SK-N-SH (cell line): ENCODE measurements at regions not wholly inside any gene's neighbourhood (a gene's known extent, or its start where the extent isn't known, plus 50 kb on each side); places are given as distances from the start of the nearest gene placed in this dataset.

ENCODE experiments used
- CTCF ChIA-PET: fragments of 300-600, 350-600 bp; formaldehyde crosslinking; extraction: SDS; loops from one replicate; lab custom pipeline; 2021; lab: Yijun Ruan, JAX
- POLR2A ChIA-PET: fragments of 350-600 bp; sonication (Branson Sonifier 250); formaldehyde crosslinking; extraction: SDS; loops from one replicate; lab custom pipeline; 2020; ENCODE audit warnings: antibody characterized with exemption, inconsistent platforms; lab: Yijun Ruan, JAX
- DNase-seq: peaks from one replicate; pipeline ENCODE4 v3.0.0; 2012
- H2AFZ ChIP-seq: fragments of 200-600 bp; sonication (generic); 2 replicates; pipeline ENCODE4 v1.8.1; 2016; ENCODE audit warnings: antibody characterized with exemption, mild to moderate bottlenecking, low read depth
- H3F3A ChIP-seq: fragments of 200-600 bp; sonication (generic); replicated peaks from 2 replicates; pipeline ENCODE3; 2016; ENCODE audit warnings: antibody characterized with exemption, mild to moderate bottlenecking; ENCODE audit not compliant: insufficient read depth
- H3K27ac ChIP-seq, 2 experiments: fragments of 200-500 bp in 1 of 2; fragments of 200-600 bp in 1 of 2; sonication (Bioruptor generic) in 1 of 2; sonication (generic), shearing (Covaris generic) in 1 of 2; 2 replicates each; pipeline versions ENCODE4 v1.5.1 to v1.6.1; 2014 to 2016; ENCODE audit warnings: low read depth in 2 of 2, inconsistent platforms in 1 of 2, low read length in 1 of 2, mild to moderate bottlenecking in 1 of 2, mixed read lengths in 1 of 2
- H3K27me3 ChIP-seq: fragments of 200-600 bp; sonication (generic), shearing (Covaris generic); 2 replicates; pipeline ENCODE4 v1.6.1; 2016; ENCODE audit warnings: mixed run types; ENCODE audit not compliant: insufficient read depth
- H3K36me3 ChIP-seq, 2 experiments: fragments of 200-500 bp in 1 of 2; fragments of 200-600 bp in 1 of 2; sonication (Bioruptor generic) in 1 of 2; sonication (generic) in 1 of 2; replicated peaks in 1 of 2; 2 replicates each; pipeline versions ENCODE3 to v1.5.1; 2014 to 2016; ENCODE audit warnings: low read length in 1 of 2, mild to moderate bottlenecking in 1 of 2; ENCODE audit not compliant: insufficient read depth in 2 of 2, control insufficient read depth in 1 of 2
- H3K4me1 ChIP-seq, 2 experiments: fragments of 200-500 bp in 1 of 2; fragments of 200-600 bp in 1 of 2; sonication (Bioruptor generic) in 1 of 2; sonication (generic), shearing (Covaris generic) in 1 of 2; 2 replicates each; pipeline versions ENCODE4 v1.5.1 to v1.6.1; 2014 to 2016; ENCODE audit warnings: low read depth in 1 of 2, low read length in 1 of 2, mixed run types in 1 of 2; ENCODE audit not compliant: insufficient read depth in 2 of 2, control insufficient read depth in 1 of 2
- H3K4me2 ChIP-seq: fragments of 200-600 bp; sonication (generic), shearing (Covaris generic); 2 replicates; pipeline ENCODE4 v1.6.1; 2017; ENCODE audit warnings: mixed run types
- H3K4me3 ChIP-seq, 2 experiments: fragments of 200-500 bp in 1 of 2; fragments of 200-600 bp in 1 of 2; sonication (Bioruptor generic) in 1 of 2; sonication (generic), shearing (Covaris generic) in 1 of 2; 2 replicates each; pipeline versions ENCODE4 v1.5.1 to v1.8.1; 2014 to 2016; ENCODE audit warnings: low read depth in 2 of 2, inconsistent platforms in 1 of 2, low read length in 1 of 2, mild to moderate bottlenecking in 1 of 2, mixed read lengths in 1 of 2, moderate library complexity in 1 of 2
- H3K79me2 ChIP-seq: fragments of 200-600 bp; sonication (generic); 2 replicates; pipeline ENCODE4 v1.8.1; 2017; ENCODE audit warnings: mild to moderate bottlenecking; ENCODE audit not compliant: insufficient read depth
- H3K9ac ChIP-seq: fragments of 200-600 bp; sonication (generic); 2 replicates; pipeline ENCODE4 v1.6.1; 2017; ENCODE audit warnings: mixed run types
- H3K9me2 ChIP-seq: fragments of 200-600 bp; sonication (generic); 2 replicates; pipeline ENCODE4 v1.6.1; 2017; ENCODE audit warnings: mixed run types
- H3K9me3 ChIP-seq: fragments of 200-600 bp; sonication (generic); 2 replicates; pipeline ENCODE4 v1.6.1; 2017; ENCODE audit warnings: mixed run types, mild to moderate bottlenecking, moderate library complexity
- H4K20me1 ChIP-seq: fragments of 200-600 bp; sonication (generic); 2 replicates; pipeline ENCODE4 v1.6.1; 2017; ENCODE audit warnings: mild to moderate bottlenecking, mixed run types; ENCODE audit not compliant: insufficient read depth
- CHD2 ChIP-seq: fragments of 150-350 bp; IDR thresholded peaks from 2 replicates; pipeline ENCODE4 v1.6.1; 2018; ENCODE audit warnings: low read length; ENCODE audit not compliant: partially characterized antibody
- EZH2phosphoT487 ChIP-seq: fragments of 200-600 bp; sonication (generic); IDR thresholded peaks from 2 replicates; pipeline ENCODE4 v1.6.1; 2017; ENCODE audit warnings: low read depth, mixed run types, mild to moderate bottlenecking, antibody characterized with exemption, moderate library complexity, borderline replicate concordance
- FOSL2 ChIP-seq: IDR thresholded peaks from 2 replicates; pipeline ENCODE4 v1.4.0; 2012; ENCODE audit warnings: low read depth, mild to moderate bottlenecking, moderate library complexity, borderline replicate concordance
- FOXJ3 ChIP-seq: sonication (generic); formaldehyde crosslinking; IDR thresholded peaks from 2 replicates; pipeline ENCODE4 v1.5.1; 2020; ENCODE audit warnings: mild to moderate bottlenecking, missing genetic modification reagents
- GABPA ChIP-seq: IDR thresholded peaks from 2 replicates; pipeline ENCODE4 v1.4.0; 2012; ENCODE audit warnings: low read depth, mild to moderate bottlenecking
- GATA2 ChIP-seq: sonication (generic); formaldehyde crosslinking; IDR thresholded peaks from 2 replicates; pipeline ENCODE4 v1.5.0; 2020; ENCODE audit warnings: mild to moderate bottlenecking, missing genetic modification reagents
- JUND ChIP-seq: IDR thresholded peaks from 2 replicates; pipeline ENCODE4 v1.4.0; 2012
- MEF2A ChIP-seq: IDR thresholded peaks from 2 replicates; pipeline ENCODE4 v1.4.0; 2012; ENCODE audit warnings: low read depth, borderline replicate concordance
- MXI1 ChIP-seq: IDR thresholded peaks from 2 replicates; pipeline ENCODE4 v1.6.1; 2012; ENCODE audit warnings: mild to moderate bottlenecking, low read depth, low read length, improper control_type of control experiment
- RAD21 ChIP-seq: IDR thresholded peaks from 2 replicates; pipeline ENCODE4 v1.6.1; 2012; ENCODE audit warnings: mild to moderate bottlenecking, low read length
- RFX5 ChIP-seq: IDR thresholded peaks from 2 replicates; pipeline ENCODE4 v1.6.1; 2012; ENCODE audit warnings: mild to moderate bottlenecking, improper control_type of control experiment, low read length
- RXRA ChIP-seq: IDR thresholded peaks from 2 replicates; pipeline ENCODE4 v1.4.0; 2012; ENCODE audit warnings: low read depth, mild to moderate bottlenecking, borderline replicate concordance
- TAF1 ChIP-seq: IDR thresholded peaks from 2 replicates; pipeline ENCODE4 v1.6.1; 2012; ENCODE audit warnings: low read depth, mild to moderate bottlenecking, low read length, moderate library complexity, borderline replicate concordance
- TEAD4 ChIP-seq: IDR thresholded peaks from 2 replicates; pipeline ENCODE4 v1.4.0; 2012; ENCODE audit warnings: mild to moderate bottlenecking, borderline replicate concordance; ENCODE audit not compliant: insufficient read depth
- WGBS: methylation state at CpG from one replicate; pipeline ENCODE4 v1.1.6; 2017; ENCODE audit warnings: low lambda C conversion rate; 5-methylcytosine and 5-hydroxymethylcytosine counted together
- TF ChIP-seq, protein P1 (sequence below): IDR thresholded peaks from 2 replicates; pipeline ENCODE4; 2012
- TF ChIP-seq, protein P2 (sequence below): fragments of 150-350 bp; IDR thresholded peaks from 2 replicates; pipeline ENCODE4 v1.6.1; 2017; ENCODE audit warnings: antibody characterized with exemption, low read length, low read depth, borderline replicate concordance

DNA sequence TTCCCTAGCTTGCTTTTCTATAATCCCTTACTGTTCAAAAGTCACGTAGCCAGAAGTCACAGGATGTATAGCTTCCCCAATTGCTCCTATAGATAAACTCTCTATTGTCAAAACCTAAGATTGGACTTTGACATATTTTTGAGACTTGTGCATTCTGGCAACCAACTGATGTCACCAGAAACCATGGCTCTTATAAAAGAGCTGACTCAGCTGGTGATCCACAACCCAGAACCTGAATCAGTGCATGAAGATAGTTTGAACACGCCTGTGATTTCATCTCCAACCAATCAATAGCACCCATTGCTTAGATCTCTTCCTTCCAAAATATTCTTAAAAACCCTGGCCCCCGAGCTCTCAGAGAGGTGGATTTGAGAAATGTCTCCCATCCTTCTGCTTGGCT, 639.9 kb upstream of the PIK3C3 start (continued):
- no peak for TF ChIP-seq GATA2 (CRISPR knock-in tag)

DNA sequence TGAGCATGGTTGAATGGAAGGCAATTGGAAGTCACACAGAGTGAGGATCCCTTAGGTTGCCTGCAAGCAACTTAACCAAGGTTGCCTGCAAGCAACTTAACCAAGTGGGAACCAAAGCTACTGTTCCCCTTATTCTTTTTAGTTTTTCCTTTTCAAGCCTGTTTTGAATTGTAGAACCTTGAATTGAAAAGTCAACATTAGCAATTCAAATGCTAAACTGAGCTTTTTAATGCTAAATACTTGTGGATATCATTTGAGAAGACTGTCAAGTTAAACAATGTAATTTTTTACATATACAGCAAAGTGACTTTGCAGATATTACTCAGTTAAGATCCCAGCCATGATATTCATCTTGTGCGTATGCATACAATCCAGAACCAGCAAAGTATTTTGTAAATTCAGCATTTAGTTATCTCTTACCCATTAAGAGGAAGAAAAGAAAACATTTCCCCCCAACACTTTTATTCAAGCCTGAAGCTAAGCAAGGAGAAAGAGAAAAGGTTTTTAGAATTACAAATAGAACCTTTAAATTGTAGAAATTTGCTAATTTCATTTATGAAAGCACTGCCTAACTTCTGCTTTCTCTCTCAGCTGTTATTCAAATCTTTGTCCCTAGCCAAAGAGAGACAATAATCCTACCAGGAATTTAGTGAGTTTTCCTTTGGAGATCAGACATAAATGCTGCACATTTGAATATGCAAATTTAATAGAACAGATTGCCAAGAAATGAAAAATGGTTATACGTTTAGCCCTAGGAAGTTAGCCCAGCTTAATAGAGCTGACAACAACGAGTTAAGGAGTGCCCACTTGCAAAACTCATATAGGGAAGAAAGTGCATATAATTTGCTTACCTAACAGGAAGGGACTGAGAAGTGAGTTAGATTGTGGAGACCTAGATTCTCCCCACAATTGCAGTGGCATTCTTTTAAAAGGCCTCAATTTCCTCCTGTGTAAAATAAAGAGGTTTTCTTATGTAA, 643.2 kb upstream of the PIK3C3 start:
- Histone ChIP-seq H2AFZ (no peak overlapping the region), H3K9me2 (no peaks in the 10 kb centered on the region), H3K36me3 (no peaks in the 10 kb centered on the region), H4K20me1 (no peaks in the 10 kb centered on the region), H3F3A (no peaks in the 10 kb centered on the region), H3K4me1 (no peaks in the 10 kb centered on the region), H3K27ac (no peak overlapping the region), H3K4me2 (no peak overlapping the region), H3K27me3 (no peaks in the 10 kb centered on the region), H3K9me3 (no peaks in the 10 kb centered on the region), H3K79me2 (no peaks in the 10 kb centered on the region), H3K4me3 (no peak overlapping the region), H3K9ac (no peak overlapping the region)
- no peak for DNase-seq
- ChIA-PET POLR2A (no interaction called here), CTCF (no interaction called here)
- WGBS = 45% methylated on average over 3 of the region's 3 CpGs
- TF ChIP-seq MEF2A = no peak
- TF ChIP-seq TAF1 = no peak
- no peak for TF ChIP-seq MXI1
- no peak for TF ChIP-seq TEAD4
- TF ChIP-seq RAD21 = no peak
- no peak for TF ChIP-seq EZH2phosphoT487
- no peak for TF ChIP-seq FOSL2
- TF ChIP-seq RXRA = no peak
- TF ChIP-seq CHD2 = no peak
- no peak for TF ChIP-seq FOXJ3 (CRISPR knock-in tag)
- no peak for TF ChIP-seq RFX5
- no peak for TF ChIP-seq JUND
- TF ChIP-seq GABPA = no peak

DNA sequence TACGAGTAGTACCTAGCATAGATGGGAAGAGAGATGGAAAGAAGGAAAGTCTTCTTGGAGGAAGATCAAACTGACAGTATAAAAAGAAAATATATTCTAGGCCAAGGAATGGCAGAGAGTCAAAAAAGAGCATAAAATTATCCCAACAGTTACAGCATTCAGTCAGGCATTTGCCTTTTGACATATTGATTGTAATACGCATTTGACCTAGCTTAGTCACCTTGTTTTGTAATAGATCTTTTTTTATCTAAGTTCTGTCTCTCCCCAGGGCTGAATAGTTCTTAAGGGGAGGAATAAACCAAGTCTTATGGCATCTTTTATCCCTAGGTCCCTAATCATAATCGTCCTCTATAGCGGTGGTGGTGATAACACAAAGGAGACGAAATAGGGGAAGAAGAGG, 657.3 kb upstream of the PIK3C3 start:
- H3K9ac ChIP-seq = no peak overlapping the region
- TF ChIP-seq GATA2 (CRISPR knock-in tag) = no peak
- TF ChIP-seq, protein P1, sequence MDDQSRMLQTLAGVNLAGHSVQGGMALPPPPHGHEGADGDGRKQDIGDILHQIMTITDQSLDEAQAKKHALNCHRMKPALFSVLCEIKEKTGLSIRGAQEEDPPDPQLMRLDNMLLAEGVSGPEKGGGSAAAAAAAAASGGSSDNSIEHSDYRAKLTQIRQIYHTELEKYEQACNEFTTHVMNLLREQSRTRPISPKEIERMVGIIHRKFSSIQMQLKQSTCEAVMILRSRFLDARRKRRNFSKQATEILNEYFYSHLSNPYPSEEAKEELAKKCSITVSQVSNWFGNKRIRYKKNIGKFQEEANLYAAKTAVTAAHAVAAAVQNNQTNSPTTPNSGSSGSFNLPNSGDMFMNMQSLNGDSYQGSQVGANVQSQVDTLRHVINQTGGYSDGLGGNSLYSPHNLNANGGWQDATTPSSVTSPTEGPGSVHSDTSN = no peak
- TF ChIP-seq, protein P2, sequence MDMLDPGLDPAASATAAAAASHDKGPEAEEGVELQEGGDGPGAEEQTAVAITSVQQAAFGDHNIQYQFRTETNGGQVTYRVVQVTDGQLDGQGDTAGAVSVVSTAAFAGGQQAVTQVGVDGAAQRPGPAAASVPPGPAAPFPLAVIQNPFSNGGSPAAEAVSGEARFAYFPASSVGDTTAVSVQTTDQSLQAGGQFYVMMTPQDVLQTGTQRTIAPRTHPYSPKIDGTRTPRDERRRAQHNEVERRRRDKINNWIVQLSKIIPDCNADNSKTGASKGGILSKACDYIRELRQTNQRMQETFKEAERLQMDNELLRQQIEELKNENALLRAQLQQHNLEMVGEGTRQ = no peak
- H3K9me3 ChIP-seq = no peaks in the 10 kb centered on the region
- no peaks in the 10 kb centered on the region for H3K4me1 ChIP-seq
- no peak overlapping the region for H3K4me3 ChIP-seq
- ChIA-PET CTCF (interaction anchor here (0.9 kb wide), 1 partner anchor 602 kb away, joined by 3 read pairs; no protein-coding TSS in a partner anchor), POLR2A (no interaction called here)
- H3F3A ChIP-seq = no peaks in the 10 kb centered on the region
- WGBS = 85% methylated on average over 5 of the region's 5 CpGs
- no peaks in the 10 kb centered on the region for H3K79me2 ChIP-seq
- H3K27me3 ChIP-seq = no peaks in the 10 kb centered on the region
- no peaks in the 10 kb centered on the region for H4K20me1 ChIP-seq
- H3K36me3 ChIP-seq = no peaks in the 10 kb centered on the region
- no peak overlapping the region for H3K4me2 ChIP-seq
- DNase-seq = no peak
- no peak overlapping the region for H3K27ac ChIP-seq
- no peaks in the 10 kb centered on the region for H3K9me2 ChIP-seq
- no peak overlapping the region for H2AFZ ChIP-seq
